ENCODE measurements at regions not wholly inside any gene's neighbourhood (a gene's known extent, or its start where the extent isn't known, plus 50 kb on each side); places are given as distances from the start of the nearest gene placed in this dataset.

- peak overlapping the region in 1 of 4 donors; percentile 22 for H3K27ac ChIP-seq (replicated peaks in 1 of 4)
- WGBS = 67% methylated on average over 4 of the region's 4 CpGs
- no peak for DNase-seq (ENCODE audit: extremely low spot score)
- no peaks in the 10 kb centered on the region for H3K36me3 ChIP-seq
- peaks cover 4 to 44% (median 25%) of the 10 kb centered on the region in 4 donors for H3K4me1 ChIP-seq
- peaks cover 0 to 4% (median 0%) of the 10 kb centered on the region in 4 donors for H3K27me3 ChIP-seq
- no peak overlapping the region for H3K4me3 ChIP-seq
- no peaks in the 10 kb centered on the region for H3K9me3 ChIP-seq
- TF ChIP-seq POLR2A (IDR thresholded peaks at IDR 0.05; ENCODE audit: low read depth) = no peak
- TF ChIP-seq POLR2AphosphoS5 (IDR thresholded peaks at IDR 0.05) = no peak
- no peak for TF ChIP-seq CTCF (IDR thresholded peaks at IDR 0.05)
- TF ChIP-seq EP300 (IDR thresholded peaks at IDR 0.05) = no peak
- intact Hi-C loops (cut with DNase I) = no loop called here
Measured at GRCh38 chrX:13469963-13470684, 99.3 kb upstream of the EGFL6 start.

DNA sequence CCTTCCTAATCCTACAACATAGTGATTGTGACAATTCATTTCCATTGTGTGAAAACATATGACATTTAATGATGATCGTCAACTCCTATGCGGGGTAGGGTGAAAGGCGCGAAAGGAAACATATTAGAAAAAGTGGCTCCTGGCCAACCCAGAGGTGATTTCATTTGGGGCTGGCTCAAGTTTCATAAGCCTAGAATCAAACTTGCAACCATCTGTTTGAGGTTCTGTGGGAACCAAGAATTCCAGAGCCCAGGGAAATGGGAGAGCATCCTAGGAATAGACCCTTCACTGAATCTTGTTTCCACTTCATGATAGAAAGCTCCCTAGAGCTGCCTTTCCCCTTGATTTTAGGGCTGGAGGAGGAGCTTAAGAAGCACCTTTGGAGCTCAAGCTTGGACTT, 101.3 kb upstream of the EGFL6 start:
- intact Hi-C loops (cut with DNase I) = no loop called here
- peaks cover 0 to 5% (median 0%) of the 10 kb centered on the region in 4 donors for H3K9me3 ChIP-seq
- H3K27ac ChIP-seq (replicated peaks in 1 of 4) = peak overlapping the region in 2 of 4 donors; percentile 36 to 65
- no peak for DNase-seq (ENCODE audit: extremely low spot score)
- no peaks in the 10 kb centered on the region for H3K36me3 ChIP-seq
- 90% methylated on average over 4 of the region's 4 CpGs for WGBS
- TF ChIP-seq POLR2A (IDR thresholded peaks at IDR 0.05; ENCODE audit: low read depth) (no peak), CTCF (IDR thresholded peaks at IDR 0.05) (no peak), POLR2AphosphoS5 (IDR thresholded peaks at IDR 0.05) (no peak), EP300 (IDR thresholded peaks at IDR 0.05) (no peak)
- no peak overlapping the region for H3K4me3 ChIP-seq
- peaks cover 4 to 30% (median 16%) of the 10 kb centered on the region in 4 donors for H3K4me1 ChIP-seq
- H3K27me3 ChIP-seq = peaks cover 0 to 4% (median 0%) of the 10 kb centered on the region in 4 donors

DNA sequence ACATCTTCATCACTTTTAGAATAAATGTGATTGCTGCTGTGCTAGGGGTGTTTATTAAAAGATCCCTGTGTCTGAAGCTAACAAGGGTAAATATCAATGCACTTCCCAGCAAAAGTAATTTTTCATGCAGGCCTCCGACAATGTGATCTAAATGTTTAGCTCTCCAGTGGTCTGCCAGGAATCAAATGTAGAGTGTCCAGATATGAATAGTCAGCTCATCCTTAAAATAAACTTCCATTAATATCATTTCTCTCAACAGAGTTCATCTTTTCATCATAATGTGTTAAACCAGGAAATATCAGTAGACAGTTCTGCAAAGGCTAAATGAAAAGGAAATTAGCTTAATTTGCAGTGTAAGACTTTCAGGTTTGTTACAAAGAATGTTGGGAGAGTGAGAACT, 102.2 kb upstream of the EGFL6 start:
- WGBS = 42% methylated on average over 1 of the region's 1 CpG
- TF ChIP-seq POLR2A (IDR thresholded peaks at IDR 0.05; ENCODE audit: low read depth) = no peak
- TF ChIP-seq POLR2AphosphoS5 (IDR thresholded peaks at IDR 0.05) = no peak
- TF ChIP-seq EP300 (IDR thresholded peaks at IDR 0.05) = no peak
- no peak for TF ChIP-seq CTCF (IDR thresholded peaks at IDR 0.05)
- no peak for DNase-seq (ENCODE audit: extremely low spot score)
- Histone ChIP-seq H3K27ac (replicated peaks in 1 of 4) (peak overlapping the region in 3 of 4 donors; percentile 3 to 65 (median 36)), H3K27me3 (peaks cover 0 to 4% (median 0%) of the 10 kb centered on the region in 4 donors), H3K9me3 (peaks cover 0 to 13% (median 0%) of the 10 kb centered on the region in 4 donors), H3K36me3 (no peaks in the 10 kb centered on the region), H3K4me1 (peaks cover 4 to 25% (median 13%) of the 10 kb centered on the region in 4 donors), H3K4me3 (no peak overlapping the region)
- intact Hi-C loops (cut with DNase I) = no loop called here

- intact Hi-C loops (cut with DNase I) = no loop called here
- WGBS = 57% methylated on average over 1 of the region's 1 CpG
- H3K27ac ChIP-seq (replicated peaks in 1 of 4) = no peak overlapping the region
Measured at GRCh38 chrX:13464599-13465275, 104.7 kb upstream of the EGFL6 start.

More at GRCh38 chrX:13464599-13465275, 104.7 kb upstream of the EGFL6 start:
- Histone ChIP-seq H3K9me3 (peaks cover 0 to 13% (median 0%) of the 10 kb centered on the region in 4 donors), H3K4me3 (no peak overlapping the region), H3K27me3 (peaks cover 0 to 4% (median 0%) of the 10 kb centered on the region in 4 donors), H3K36me3 (no peaks in the 10 kb centered on the region), H3K4me1 (peaks cover 0 to 15% (median 7%) of the 10 kb centered on the region in 4 donors)
- no peak for DNase-seq (ENCODE audit: extremely low spot score)
- TF ChIP-seq POLR2A (IDR thresholded peaks at IDR 0.05; ENCODE audit: low read depth) = no peak
- TF ChIP-seq POLR2AphosphoS5 (IDR thresholded peaks at IDR 0.05) = no peak
- TF ChIP-seq CTCF (IDR thresholded peaks at IDR 0.05) = no peak
- no peak for TF ChIP-seq EP300 (IDR thresholded peaks at IDR 0.05)

Data from esophagus muscularis mucosa (tissue), 4 donors.